HEK293T (cell line): ENCODE measurements at regions not wholly inside any gene's neighbourhood (a gene's known extent, or its start where the extent isn't known, plus 50 kb on each side); places are given as distances from the start of the nearest gene placed in this dataset.

Source experiments
- ARNT ChIP-seq: fragments of 450-650 bp; IDR thresholded peaks from 2 replicates; pipeline ENCODE4 v1.6.1; 2017; ENCODE audit warnings: mild to moderate bottlenecking
- BHLHE40 ChIP-seq: fragments of 450-650 bp; IDR thresholded peaks from 2 replicates; pipeline ENCODE4 v1.6.1; 2016; ENCODE audit warnings: mild to moderate bottlenecking, moderate library complexity, borderline replicate concordance
- CTBP1 ChIP-seq: fragments of 450-650 bp; IDR thresholded peaks from 2 replicates; pipeline ENCODE4 v1.6.1; 2016; ENCODE audit warnings: borderline replicate concordance
- FOXA1 ChIP-seq: fragments of 450-650 bp; IDR thresholded peaks from 2 replicates; pipeline ENCODE4 v1.6.1; 2016; ENCODE audit warnings: mild to moderate bottlenecking
- FOXM1 ChIP-seq: fragments of 450-650 bp; IDR thresholded peaks from 2 replicates; pipeline ENCODE4 v1.6.1; 2017; ENCODE audit warnings: mild to moderate bottlenecking, borderline replicate concordance
- L3MBTL2 ChIP-seq: fragments of 450-650 bp; conservative IDR thresholded peaks from 2 replicates; pipeline ENCODE4 v1.6.1; 2016; ENCODE audit warnings: mild to moderate bottlenecking
- NFRKB ChIP-seq: fragments of 450-650 bp; IDR thresholded peaks from 2 replicates; pipeline ENCODE4 v1.6.1; 2016; ENCODE audit warnings: mild to moderate bottlenecking, moderate library complexity
- SUZ12 ChIP-seq: fragments of 450-650 bp; IDR thresholded peaks from 2 replicates; pipeline ENCODE4 v1.6.1; 2016; ENCODE audit warnings: mild to moderate bottlenecking
- TARDBP ChIP-seq: fragments of 450-650 bp; IDR thresholded peaks from 2 replicates; pipeline ENCODE4 v1.6.1; 2016
- ZNF384 ChIP-seq: fragments of 450-650 bp; IDR thresholded peaks from 2 replicates; pipeline ENCODE4 v1.6.1; 2016
- TF ChIP-seq, protein P1 (sequence below): fragments of 450-650 bp; IDR thresholded peaks from 2 replicates; pipeline ENCODE4 v1.6.1; 2016

DNA sequence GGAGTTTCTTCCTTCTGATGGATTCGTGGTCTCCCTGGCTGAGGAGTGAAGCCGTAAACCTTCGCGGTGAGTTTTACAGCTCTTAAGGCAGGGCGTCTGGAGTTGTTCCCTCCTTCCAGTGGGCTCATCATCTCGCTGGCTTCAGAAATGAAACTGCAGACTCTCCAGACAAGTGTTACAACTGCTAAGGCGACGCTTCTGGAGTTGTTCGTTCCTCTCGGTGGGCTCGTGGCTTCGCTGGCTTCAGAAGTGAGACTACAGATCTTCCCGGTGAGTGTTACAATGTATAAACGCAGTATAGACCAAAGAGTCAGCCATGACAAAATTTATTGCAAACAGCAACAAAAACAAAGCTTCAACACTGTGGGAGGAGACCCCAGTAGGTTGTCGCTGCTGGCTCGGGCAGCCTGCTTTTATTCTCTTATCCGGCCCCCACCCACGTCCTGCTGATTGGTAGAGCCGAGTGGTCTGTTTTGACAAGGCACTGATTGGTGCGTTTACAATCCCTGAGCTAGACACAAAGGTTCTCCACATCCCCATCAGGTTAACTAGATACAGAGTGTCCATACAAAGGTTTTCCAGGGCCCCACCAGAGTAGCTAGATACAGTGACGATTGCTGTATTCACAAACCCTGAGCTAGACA lies 113.2 kb downstream of the GPX5 start:
- TF ChIP-seq SUZ12 (no peak), ZNF384 (no peak), FOXM1 (no peak), NFRKB (no peak), CTBP1 (no peak), ARNT (no peak), BHLHE40 (no peak), TARDBP (no peak), FOXA1 (no peak), L3MBTL2 (peak; percentile 57)
- TF ChIP-seq, protein P1, sequence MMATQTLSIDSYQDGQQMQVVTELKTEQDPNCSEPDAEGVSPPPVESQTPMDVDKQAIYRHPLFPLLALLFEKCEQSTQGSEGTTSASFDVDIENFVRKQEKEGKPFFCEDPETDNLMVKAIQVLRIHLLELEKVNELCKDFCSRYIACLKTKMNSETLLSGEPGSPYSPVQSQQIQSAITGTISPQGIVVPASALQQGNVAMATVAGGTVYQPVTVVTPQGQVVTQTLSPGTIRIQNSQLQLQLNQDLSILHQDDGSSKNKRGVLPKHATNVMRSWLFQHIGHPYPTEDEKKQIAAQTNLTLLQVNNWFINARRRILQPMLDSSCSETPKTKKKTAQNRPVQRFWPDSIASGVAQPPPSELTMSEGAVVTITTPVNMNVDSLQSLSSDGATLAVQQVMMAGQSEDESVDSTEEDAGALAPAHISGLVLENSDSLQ, result peak; percentile 43
